GM18498 (cell line): ENCODE measurements at regions not wholly inside any gene's neighbourhood (a gene's known extent, or its start where the extent isn't known, plus 50 kb on each side); places are given as distances from the start of the nearest gene placed in this dataset.

Experiments
- ATAC-seq: cut with Tn5 transposase; IDR thresholded peaks from one replicate; pipeline ENCODE4 v1.9.1; 2021; ENCODE audit warnings: mild to moderate bottlenecking, moderate library complexity; ENCODE audit not compliant: unreplicated experiment

DNA sequence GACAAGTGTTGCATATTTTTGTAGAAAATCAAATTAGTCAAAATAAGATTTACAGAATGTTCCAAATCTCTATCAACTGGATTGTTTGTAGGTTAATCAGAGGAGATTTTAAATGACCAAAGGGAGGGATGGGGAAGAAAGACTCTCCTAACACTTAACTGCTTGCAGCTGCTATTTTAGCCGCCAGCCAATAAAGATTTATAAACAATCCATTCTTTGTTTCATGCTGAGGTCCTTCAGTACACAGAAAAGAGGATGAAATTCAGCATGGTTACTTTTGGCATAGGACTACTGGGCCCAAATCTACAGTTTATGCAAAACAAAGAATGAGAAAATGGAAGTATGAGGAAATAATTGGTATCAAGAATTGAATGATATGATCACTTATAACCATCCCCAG, 86.4 kb upstream of the FN1 start:
- ATAC-seq = no peak

DNA sequence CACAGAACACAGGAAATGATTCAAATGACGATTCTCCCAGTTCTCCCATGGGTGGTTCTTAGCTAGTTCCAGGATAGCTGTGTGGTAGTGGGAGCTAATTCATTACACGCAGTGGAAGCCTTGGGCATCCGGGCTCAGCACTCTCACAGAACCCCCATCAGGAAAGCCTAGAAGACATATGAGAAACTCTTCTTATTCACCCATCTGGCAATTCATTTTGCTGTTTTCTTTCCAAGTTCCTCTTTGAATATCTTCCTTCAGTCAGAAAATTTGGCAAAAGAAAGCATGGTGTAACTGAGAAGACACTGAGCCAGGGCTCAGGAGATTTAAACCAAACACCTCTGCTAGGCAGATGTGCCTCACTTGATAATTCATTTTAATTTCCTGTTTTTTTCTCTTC, 85.2 kb upstream of the FN1 start:
- ATAC-seq = no peak

DNA sequence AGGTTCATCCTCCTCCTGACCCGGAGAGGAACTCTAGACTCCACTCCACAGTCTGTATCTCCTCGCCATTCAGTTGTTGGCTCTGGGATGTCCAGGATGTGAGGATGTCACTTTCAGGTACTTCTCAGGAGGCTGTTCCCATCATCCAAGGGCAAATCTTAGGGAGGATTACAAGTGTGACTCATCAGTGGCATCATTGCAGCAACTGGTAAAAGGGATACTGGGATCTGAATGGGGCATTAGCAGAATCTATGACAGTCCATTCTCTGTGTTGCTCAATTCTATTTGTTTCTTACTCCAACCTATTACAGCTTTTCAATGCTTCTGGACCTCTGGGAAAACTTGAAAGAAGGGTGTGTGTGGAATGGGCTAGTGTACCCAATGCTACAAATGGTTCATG, 81.5 kb upstream of the FN1 start:
- no peak for ATAC-seq

DNA sequence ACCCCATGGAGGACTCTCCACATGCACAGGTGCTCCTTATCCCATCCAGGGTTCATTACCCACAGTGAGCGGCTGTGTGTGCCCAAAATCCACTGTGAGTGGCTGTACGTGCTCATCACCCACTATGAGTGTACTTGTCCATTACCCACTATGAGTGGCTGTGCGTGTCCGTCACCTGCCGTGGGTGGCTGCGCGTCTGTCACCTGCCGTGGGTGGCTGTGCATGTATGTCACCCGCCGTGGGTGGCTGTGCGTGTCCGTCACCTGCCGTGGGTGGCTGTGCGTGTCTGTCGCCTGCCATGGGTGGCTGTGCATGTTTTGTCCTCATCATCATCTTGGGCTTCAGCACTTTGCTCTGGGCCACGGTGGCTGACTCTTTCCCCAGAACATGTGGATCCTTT, 78.6 kb upstream of the FN1 start:
- no peak for ATAC-seq

DNA sequence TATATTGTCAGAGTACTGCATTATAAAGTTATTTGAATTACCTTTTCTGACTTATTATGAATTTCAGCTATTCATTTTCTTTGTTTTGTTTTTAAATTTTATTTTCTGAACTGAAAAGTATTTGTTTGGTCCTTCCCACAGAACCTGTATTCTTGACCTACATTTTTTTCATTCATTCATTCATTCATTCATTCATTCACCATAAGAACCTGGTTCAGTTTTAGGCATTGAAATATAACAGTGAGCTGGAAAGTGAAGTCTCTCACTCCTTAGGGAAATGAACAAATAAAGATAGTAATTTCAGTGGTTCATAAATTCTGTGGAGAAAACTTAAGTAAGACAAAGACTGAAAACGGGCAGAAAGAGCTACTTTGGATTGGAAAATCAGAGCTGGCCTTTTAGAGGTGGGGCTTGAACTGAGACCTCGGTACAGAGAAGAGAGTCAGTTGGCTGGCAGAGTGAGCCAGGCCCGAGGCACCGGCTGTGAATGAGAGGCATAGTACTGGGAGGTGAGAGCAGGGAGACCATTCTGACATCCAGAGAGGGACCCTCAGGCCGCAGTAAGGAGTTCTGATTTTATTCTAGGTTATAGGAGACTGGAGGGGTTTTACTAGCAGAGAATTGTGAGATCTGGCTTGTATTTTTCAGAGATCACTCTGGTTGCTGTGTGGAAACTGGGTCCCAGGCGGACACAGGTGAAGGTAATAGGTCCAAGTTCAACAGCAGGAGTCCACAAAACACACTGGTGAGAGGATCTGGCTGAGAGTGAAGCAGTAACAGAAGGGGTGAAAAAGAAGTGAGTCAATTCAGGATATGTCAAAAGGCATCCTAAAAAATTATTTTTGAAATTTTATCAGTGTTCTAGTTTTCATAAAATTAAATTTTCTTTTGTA, 75.8 kb upstream of the FN1 start:
- ATAC-seq = no peak

DNA sequence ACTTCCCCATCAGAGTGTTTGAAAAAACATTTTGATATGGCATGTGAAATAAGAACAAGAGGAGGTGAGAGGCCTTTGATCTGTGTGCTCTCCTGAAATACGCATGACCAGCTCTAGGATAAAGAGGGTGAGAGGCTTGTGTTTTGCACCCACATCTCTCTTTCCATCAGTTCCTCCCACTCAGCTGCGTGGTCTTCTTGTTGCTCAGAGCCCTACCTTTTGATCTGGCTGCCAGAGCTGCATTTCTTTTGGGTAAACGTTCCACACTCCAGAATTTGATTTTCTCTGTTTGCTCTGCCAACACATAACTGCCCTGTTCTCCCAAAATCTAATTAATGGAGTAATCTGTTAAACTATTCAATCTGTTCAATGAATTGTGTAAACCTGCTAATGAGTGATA, 72.0 kb upstream of the FN1 start:
- no peak for ATAC-seq

DNA sequence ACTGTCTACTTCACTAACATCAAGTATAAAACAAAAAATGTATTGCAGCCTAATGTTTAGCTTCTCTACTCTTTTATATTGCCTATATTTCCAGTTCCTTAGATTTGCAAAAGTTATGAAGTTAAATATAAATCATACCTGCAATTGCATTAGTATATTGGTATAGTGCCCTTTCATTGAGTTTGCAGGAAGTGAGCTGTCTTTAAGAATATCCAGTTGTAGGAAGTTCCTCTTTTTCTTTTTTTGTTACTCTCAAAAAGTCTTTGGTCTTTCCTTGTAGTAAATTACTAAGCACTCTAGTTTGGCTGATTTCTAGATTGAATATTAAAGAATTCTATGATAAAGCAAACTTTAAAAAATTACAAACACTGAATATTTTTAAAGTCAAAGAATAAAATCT, 71.3 kb upstream of the FN1 start:
- no peak for ATAC-seq

DNA sequence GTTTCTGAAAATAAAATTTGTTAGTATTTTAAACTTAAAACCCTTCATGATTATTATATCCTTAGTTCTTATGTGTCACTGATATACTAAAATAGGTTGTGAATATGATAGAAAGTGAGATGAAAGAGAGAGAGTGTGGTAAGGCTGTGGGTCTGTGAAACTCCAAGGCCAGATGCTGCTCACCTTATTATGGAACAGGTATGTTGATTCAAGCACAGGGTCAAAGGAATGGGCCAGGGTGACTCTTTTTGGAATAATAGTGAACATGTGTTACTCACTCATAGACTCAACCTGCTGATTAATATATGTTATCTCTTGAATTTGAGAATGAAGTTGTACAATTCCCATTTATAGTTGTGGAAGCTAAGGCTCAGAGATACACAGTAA, 70.7 kb upstream of the FN1 start:
- no peak for ATAC-seq

DNA sequence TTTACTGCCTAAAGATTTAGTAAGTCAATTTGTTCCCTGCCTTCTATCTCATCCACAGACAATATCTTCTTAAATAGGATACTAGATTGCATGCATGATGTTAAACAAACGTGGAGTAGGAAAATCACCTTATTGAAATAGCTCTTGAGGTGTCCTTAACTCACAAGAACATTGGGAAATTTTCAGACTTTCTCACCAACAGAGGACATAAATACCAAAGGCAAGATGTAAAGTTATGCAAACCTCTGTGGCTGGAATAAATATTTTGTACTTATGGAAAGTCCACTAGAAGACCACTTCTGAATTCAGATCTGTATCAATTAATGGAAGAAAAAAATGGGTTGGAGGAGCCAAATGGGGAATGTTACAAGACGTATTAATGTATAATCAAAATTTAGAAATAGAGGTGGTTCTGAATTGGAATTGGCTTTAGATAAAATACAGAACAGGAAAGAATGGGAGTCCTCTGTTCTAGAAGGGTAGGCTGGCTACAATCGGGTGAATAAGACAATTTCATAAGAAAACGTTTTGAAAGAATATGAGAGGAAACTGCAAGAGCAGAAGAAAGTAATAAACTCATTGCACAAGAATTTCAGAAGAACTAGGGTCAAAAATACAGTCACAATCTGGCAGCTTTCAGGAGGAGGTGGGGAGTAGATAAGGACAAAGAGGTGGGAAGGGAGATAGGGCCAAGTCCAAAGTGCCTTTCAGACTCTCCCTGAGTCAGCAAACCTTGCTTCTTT, 69.3 kb upstream of the FN1 start:
- no peak for ATAC-seq

DNA sequence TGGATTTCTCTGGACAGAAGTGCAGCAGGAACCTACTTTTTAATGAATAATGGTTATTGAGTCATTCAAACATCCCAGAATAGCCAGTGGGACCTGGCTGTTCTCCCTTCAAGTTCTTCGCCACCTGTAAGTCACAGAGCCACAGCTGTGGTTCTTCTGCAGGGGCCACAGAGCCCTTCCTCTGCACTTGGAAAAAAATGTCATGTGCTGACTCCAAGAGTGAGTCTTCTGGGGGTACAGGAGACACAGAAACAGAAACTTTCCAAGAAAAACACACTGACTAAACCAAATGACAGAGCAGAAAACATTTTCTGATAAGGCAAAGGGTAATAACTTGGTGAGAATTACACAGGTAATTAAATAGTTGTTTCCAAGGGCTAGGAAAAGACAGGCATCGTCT, 68.7 kb upstream of the FN1 start:
- ATAC-seq = no peak

DNA sequence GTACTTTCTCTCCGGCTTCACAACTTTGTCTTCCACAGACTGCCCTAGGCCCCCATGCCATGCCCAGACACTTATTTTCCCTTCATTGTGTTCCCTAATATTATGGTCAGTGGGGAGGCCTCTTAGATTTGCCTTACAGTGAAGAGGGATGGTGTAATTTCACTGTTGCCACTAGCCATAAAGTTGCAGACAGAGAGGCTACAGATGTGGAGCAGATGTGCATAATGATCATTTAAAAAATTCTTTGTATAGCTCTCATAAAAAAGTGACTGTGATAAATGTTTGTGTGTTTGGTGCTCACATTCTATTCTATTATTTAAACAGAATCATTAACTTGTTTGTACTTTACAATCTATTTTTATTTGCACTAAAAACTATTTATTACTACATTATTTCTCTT, 67.5 kb upstream of the FN1 start:
- ATAC-seq = no peak

DNA sequence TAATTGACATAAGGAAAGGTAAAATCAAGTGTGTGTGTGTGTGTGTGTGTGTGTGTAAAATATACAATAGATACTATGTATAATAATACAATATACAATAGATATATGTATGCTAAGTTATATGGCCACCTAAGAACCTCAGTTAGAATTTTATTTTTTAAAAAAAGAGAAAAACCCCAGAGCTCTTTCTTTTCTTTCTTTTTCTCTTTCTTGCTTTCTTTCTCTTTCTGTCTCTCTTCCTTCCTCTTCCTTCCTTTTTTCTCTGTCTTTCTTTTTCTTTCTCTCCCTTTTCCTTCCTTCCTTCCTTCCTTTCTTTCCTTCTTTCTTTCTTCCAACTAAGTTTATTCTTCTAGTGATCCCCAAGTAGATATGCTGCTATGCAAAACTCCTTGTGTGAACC, 64.6 kb upstream of the FN1 start:
- no peak for ATAC-seq

DNA sequence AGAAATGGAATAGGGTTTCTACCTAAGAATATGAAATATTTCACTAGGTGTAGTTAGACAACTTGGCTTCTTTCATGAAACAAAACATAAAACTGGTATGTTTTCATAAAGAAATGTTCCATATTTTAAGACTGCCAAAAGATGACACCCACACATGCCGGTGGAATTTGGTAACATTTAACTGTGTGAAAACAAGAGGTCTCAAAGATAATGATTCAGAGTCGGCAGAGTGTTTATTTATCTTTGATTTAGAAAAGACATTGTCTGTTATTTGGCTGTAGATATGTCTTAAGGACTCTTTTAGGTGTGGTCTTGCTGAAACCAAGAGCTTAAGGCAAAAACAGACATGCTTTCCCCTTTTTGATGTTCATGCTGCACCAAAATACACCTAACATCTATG, 63.5 kb upstream of the FN1 start:
- no peak for ATAC-seq

DNA sequence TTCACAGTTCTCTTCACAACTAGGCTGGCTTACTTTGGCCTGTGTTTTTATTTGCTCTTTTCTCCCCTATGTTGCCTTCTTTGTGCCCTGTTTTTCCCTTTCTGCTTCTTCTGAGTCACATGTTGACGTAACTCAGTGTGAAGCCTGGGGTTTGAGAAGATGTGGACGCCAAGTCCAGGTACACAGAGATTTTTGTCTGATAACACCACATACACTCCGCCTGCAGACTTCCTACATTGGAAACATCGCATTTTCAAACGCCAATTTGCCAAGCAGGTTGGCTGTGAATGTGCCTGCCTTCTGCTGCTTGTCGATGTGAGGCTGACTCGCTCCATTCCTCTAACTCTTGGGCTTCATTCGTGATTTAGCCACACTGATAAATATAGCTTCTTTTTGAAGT, 62.6 kb upstream of the FN1 start:
- ATAC-seq = no peak

DNA sequence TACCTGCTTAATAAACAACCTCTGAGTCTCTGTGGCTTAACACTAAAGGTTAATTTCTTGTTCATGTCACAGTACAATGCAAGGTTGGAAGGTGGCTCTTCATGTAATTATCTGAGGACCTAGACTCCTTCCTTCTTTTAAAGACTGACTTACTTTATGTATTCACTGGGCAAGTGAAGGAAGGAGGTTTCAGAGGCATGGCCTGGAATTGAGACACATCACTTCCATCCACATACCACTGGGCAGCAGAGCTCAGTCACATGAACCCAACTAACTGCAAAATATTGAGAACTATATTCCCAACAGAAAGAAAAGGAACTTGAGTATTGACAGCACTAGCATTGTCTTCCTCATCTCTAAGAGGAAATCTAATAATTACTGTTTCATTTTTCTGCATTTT, 57.5 kb upstream of the FN1 start:
- ATAC-seq = no peak

DNA sequence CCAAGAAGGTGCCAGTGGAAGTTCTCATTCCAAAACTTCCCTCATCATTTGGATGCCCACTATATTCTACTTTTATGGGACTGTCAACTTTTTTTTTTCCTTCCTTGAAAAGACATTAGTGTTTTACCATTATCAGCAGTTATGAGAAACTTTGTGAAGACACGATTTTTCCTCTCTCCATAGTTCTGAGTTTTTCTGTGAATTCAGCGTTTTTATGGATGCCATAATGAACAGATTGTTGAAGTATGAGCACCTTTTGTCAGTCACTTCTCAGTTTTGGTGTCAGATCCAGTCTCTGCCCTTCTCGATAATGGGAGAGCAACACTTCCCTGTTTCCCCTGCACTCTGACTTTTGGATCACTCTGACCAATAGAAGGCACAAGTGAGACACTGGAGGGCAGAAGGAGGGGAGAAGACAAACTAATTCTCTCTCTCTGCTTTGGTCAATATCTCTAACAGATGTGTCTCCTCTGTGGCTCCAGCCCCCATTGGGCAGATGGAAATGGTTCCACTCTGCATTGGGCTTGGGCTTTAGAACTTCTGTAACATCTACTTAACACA, 53.5 kb upstream of the FN1 start:
- ATAC-seq = no peak

DNA sequence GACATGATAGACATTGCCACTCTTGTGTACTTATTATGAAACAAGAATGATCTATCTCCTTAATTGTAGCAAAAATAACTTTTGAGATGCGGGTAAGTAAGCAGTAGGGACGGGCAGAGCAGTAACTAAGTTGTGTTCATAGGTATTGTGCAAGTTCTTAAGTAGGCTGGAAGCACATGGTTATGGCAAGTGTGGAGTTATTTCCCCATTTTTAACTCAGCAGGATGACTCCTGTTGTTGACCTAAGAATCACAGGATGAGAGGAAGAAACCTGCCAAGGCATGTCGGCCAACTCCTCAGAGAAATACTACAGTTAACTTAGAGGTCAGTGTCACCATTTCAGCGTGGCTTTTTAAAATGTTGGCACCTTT, 51.1 kb upstream of the FN1 start:
- no peak for ATAC-seq

DNA sequence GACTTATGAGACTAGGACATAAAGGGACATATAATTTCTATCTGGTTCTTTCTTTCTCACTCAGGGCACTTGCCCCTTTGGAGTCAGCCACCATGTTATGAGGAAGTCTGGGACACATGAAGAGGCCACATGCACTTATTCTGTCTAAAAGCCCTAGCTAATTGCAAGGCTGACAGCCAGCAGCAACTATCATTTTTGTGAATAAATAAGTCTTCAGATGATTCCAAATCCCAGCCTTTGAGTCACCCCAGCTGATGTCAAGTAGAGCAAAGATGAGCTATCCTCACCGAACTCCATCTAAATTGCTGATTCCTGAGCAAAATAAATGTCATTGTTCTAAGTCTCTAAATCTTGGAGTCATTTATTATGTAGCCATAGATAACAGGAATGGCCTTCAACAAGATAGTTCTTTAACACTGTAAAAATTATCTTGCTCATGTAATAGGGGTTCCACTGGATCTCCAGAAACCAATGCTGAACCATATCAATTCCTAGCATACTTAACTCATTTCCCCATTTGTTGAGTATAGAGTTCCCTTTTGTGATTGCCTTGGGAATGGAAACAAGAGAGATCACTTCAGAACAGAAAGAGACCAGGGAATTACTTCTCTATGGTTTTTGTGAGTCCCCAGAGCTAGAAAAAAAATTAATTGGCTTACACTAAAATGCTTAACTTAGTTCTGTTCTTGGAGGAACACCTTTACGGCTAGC, 50.6 kb upstream of the FN1 start:
- no peak for ATAC-seq
